HG03571 (cell line): ENCODE measurements at regions not wholly inside any gene's neighbourhood (a gene's known extent, or its start where the extent isn't known, plus 50 kb on each side); places are given as distances from the start of the nearest gene placed in this dataset.

Experiments used
- ATAC-seq: cut with Tn5 transposase; IDR thresholded peaks from one replicate; pipeline ENCODE4 v1.9.1; 2021; ENCODE audit not compliant: unreplicated experiment

DNA sequence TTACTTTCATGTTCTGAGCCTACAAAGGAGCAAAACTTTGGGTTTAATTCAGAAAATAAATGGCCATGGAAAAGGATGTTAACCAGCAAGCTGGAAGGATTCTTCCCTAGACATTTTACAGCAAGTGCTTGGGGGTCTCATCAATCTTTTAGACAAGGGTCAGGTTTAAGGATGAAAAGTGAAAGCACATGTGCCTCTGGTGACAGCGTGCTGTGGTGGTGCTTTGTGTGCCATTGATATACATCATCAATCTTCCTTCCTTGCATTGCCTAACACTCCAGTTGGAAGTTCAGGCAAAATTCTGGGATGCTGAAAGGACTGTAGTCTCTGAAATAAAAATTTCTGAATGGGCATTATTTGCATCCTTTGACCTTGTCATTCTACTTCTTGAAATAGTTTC, 171.2 kb downstream of the KCNE4 start:
- ATAC-seq: no peak

GRCh38 chr2:223225266-223225665, 173.3 kb downstream of the KCNE4 start:
- no peak for ATAC-seq

GRCh38 chr2:223226264-223226663, 174.3 kb downstream of the KCNE4 start:
- no peak for ATAC-seq

- no peak for ATAC-seq
Observed at GRCh38 chr2:223227338-223227737, 175.3 kb downstream of the KCNE4 start.

- no peak for ATAC-seq
Observed at GRCh38 chr2:223228871-223229270, 176.9 kb downstream of the KCNE4 start.

GRCh38 chr2:223230352-223230751, 178.4 kb downstream of the KCNE4 start:
- ATAC-seq: no peak

DNA sequence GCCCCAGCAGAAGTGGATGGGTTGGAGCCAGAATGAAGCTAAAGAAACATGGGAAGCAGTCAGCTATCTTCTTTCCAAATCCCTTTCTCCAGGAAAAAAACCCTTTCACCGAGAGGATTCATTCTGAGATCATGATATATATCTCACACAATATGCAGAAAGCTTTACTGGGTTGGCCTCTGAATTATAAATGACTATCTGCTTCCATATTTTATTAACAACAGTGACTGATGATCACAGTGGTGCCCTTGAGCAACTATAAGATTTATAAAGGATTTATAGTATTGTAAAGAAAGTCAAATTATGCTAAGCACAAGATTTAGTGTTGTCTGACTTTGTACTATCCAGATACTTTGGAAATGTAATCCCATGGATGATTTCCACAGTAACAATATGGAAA, 180.3 kb downstream of the KCNE4 start:
- no peak for ATAC-seq

DNA sequence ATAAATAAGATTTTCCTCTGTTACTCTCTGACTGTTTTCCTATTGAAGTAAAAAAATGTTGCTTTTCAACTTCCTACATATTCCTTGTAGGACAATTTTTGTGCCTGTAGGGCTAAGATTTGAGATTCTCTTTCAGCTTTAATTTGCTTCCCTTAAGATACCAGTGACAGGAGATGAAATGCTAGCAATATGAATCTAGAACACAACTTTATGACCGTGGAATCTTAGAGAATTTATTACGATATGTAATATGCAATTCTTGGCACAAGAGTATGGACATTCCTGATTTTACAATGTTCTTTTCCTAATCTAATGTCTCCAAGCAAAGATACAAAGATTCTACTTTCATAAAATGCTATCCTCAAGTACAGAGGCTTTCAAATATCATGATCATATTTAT, 180.9 kb downstream of the KCNE4 start:
- ATAC-seq: no peak

- no peak for ATAC-seq
Observed at GRCh38 chr2:223235986-223236385, 184.0 kb downstream of the KCNE4 start.

DNA sequence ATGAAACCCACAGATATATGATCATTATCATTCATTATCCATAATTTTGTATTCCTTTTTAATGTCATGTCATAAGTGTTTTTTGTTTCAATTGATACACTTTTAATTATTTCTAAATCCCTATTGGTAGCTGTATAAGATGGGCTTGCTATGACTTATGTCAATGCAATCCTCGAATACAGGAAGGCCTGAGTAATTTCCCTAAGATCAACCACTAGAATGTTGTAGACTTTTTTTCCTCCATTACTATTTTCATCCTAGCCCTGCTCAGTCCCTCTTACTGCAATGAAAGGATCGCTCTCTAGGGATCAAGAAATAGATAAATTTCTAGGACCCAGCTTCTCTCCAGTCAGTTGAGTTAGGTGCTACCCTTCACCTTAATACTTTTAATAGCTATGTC, 186.3 kb downstream of the KCNE4 start:
- ATAC-seq: no peak

DNA sequence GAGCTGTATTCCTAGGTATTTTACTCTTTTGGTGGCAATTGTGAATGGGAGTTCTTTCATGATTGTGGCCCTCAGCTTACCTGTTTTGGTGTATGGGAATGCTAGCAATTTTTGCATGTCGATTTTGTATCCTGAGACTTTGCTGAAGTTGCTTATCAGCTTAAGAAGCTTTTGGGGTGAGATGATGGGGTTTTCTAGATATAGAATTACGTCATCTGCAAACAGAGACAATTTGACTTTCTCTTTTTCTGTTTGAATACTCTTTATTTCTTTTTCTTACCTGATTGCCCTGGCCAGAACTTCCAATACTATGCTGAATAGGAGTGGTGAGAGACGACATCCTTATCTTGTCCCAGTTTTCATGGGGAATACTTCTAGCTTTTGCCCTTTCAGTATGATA, 191.2 kb downstream of the KCNE4 start:
- ATAC-seq: no peak

GRCh38 chr2:223247136-223247535, 195.1 kb downstream of the KCNE4 start:
- ATAC-seq: no peak

- no peak for ATAC-seq
Observed at GRCh38 chr2:223251656-223252229, 199.8 kb downstream of the KCNE4 start.

DNA sequence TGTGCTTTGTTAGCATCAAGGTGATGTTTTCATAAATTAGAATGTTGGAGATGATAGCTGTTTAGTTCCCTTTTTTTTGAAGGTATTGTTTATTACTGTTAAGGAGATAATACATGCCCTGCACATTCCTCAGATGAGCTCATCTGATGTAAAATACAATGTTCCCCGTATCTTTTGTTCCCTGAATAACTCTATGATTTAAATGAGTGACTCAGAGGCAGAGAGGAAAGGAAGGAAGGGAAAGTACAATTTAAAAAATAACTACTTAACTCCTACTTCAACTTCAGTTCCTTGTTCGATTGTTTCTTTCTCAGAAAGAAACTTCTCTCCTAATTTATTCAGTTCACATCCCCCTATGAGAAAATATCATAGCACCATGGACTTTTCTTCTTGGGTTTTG, 208.7 kb downstream of the KCNE4 start:
- no peak for ATAC-seq

- ATAC-seq: no peak
Observed at GRCh38 chr2:223262946-223263345, 211.0 kb downstream of the KCNE4 start.

DNA sequence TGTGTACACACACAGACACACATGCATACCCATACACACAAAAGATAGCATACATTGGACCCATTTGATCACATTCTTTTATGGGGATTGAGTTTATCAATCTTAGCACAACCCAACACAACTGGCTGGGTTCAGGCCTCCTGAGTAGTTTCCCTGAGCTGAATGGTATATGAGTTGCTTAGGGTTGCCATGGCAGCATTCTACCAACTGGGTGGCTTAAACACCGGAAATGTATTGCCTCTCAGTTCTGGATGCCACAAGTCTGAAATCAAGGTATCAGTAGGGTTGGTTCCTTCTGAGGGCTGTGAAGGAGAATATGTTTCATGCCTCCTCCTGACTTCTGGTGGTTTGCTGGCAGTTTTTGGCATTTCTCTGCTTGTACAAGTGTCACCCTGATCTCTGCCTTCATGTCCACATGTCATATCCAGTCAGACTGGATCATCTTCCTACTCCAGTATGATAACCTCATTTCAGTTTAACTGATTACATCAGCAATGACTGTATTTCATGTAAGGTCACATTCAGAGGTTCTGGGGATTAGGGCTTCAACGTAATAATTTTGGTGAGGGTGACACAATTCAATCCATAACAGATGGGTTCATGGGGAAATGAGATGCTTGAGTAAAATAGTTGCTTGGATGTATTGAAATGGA, 212.7 kb downstream of the KCNE4 start:
- no peak for ATAC-seq

GRCh38 chr2:223267160-223267951, 215.4 kb downstream of the KCNE4 start:
- ATAC-seq: no peak

DNA sequence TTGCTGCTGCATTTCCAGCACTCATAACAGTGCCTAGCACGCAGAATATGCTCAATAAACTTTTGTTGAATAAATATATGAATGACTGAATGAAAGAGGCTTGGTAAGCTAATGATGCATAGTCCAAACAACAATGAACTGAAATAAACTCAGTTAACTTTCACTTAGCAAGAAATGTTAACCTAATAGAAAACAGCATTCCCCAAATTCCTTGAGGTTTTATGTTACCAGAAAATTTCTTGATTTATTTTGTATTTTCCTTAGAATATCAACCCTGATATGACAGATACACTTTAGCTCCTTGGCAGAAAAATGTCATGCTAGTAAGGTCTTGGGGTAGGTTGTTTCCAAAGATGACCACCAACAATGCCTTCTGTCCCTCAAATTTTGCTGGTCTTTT, 217.4 kb downstream of the KCNE4 start:
- ATAC-seq: no peak

DNA sequence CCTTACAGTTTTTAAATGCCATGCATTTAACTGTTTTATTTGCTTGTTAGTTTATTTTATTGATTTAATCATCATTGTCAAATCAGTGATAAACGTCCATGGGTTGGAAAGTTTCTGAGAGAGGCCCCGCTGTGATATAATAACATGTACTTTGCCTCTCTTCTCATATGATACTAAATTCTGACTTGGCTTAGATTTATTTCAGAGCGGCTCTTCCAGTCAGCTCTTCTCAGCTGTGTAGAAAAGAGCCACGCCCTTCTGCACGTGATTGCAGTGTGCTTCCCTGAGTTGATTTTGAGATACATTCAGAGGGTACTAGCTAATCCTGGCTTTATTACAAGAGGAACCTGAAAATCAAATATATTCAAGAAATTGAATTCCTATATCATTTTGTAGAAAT, 218.6 kb downstream of the KCNE4 start:
- ATAC-seq: no peak

DNA sequence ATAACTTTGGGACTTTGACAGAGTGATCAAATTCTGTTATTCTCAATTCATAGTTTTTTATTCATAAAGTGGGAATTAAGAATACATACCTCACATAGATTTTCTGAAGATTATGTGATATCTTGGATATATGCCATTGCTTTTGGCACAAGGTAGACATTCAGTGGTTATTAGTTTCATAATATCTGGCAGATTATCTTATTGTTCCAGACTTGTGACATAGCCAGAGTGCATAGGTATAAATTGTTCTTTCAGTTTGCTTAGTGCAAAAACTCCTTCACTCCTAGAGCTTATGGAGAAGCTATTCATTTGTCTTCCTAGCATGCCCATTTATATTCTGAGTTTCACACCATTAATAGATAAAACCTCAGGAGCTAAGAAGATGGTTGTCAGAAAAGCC, 222.0 kb downstream of the KCNE4 start:
- ATAC-seq: no peak

DNA sequence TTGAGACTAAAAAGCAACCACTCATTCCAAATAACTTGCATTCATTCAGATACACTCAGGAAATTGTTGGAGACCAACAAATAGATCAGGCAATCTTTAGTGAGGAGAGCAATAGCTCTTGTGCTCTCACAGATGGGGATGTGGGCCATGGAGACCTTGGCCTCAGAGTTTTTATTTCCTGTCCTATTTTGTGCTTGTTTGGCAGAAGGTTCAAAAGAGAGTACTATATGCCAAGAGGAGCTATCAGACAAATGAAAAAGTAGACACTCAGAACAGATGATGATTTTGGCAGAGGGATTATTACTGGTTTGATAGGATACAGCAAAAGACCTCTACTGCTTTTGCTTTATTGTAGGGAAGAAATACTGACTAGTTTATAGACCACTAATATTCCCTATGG, 230.2 kb downstream of the KCNE4 start:
- ATAC-seq: no peak

- ATAC-seq: no peak
Observed at GRCh38 chr2:223283329-223283728, 231.3 kb downstream of the KCNE4 start.
